HEK293 (cell line): ENCODE measurements at regions not wholly inside any gene's neighbourhood (a gene's known extent, or its start where the extent isn't known, plus 50 kb on each side); places are given as distances from the start of the nearest gene placed in this dataset.

Experiments
- ZFP41 ChIP-seq: fragments of 450-650 bp; formaldehyde crosslinking; IDR thresholded peaks from 2 replicates; pipeline ENCODE4 v1.5.1; 2016; ENCODE audit warnings: missing biosample characterization, missing genetic modification characterization, borderline replicate concordance
- ZNF223 ChIP-seq: fragments of 450-650 bp; formaldehyde crosslinking; IDR thresholded peaks from 2 replicates; pipeline ENCODE4 v1.5.1; 2016; ENCODE audit warnings: missing biosample characterization, missing genetic modification characterization
- ZNF274 ChIP-seq, 2 experiments: fragments of 200-500 bp in 1 of 2; fragments of 450-650 bp in 1 of 2; sonication (Bioruptor generic) in 1 of 2; formaldehyde crosslinking in 1 of 2; IDR thresholded peaks; 2 replicates each; pipeline versions ENCODE4 v1.5.1 to v1.6.1; 2014 to 2016; ENCODE audit warnings: borderline replicate concordance in 1 of 2, inconsistent platforms in 1 of 2, low read length in 1 of 2, missing biosample characterization in 1 of 2, missing genetic modification characterization in 1 of 2
- ZNF514 ChIP-seq: fragments of 450-650 bp; formaldehyde crosslinking; IDR thresholded peaks from 2 replicates; pipeline ENCODE4 v1.5.1; 2016; ENCODE audit warnings: missing biosample characterization, missing genetic modification characterization
- TF ChIP-seq, protein P1 (sequence below): fragments of 450-650 bp; formaldehyde crosslinking; IDR thresholded peaks from 2 replicates; pipeline ENCODE4 v1.5.1; 2016; ENCODE audit warnings: missing biosample characterization, missing genetic modification characterization
- TF ChIP-seq, protein P2 (sequence below): fragments of 450-650 bp; formaldehyde crosslinking; IDR thresholded peaks from 2 replicates; pipeline ENCODE4 v1.5.1; 2016; ENCODE audit warnings: missing biosample characterization, missing genetic modification characterization
- TF ChIP-seq, protein P3 (sequence below): IDR thresholded peaks from 2 replicates; pipeline ENCODE4 v1.6.1; 2011; ENCODE audit warnings: mild to moderate bottlenecking, low read depth, low read length, borderline replicate concordance
- TF ChIP-seq, protein P4 (sequence below): fragments of 450-650 bp; formaldehyde crosslinking; IDR thresholded peaks from 2 replicates; pipeline ENCODE4 v1.5.1; 2016; ENCODE audit warnings: missing biosample characterization, missing genetic modification characterization
- TF ChIP-seq, protein P5 (sequence below): fragments of 450-650 bp; formaldehyde crosslinking; conservative IDR thresholded peaks from 2 replicates; pipeline ENCODE4 v1.5.1; 2016; ENCODE audit warnings: low read depth, missing biosample characterization, missing genetic modification characterization

DNA sequence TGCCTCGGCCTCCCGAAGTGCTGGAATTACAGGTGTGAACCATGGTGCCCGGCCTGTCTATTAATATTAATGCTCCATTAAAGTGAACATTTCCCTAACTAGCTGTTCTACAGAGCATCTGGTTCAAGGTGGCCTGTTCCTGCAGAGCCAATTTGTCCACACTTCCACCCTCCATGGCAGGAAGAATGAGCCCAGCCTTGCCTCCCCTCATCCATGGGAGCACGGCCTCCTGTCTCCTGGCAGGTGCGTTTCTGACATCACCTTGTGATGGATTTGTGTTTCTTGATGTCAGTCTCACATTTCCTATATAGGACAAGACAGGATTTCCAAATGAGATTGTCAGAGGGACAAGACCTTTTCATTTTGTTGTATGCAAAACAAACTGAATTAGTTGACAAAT lies 105.7 kb upstream of the FRMD1 start:
- TF ChIP-seq, protein P1, sequence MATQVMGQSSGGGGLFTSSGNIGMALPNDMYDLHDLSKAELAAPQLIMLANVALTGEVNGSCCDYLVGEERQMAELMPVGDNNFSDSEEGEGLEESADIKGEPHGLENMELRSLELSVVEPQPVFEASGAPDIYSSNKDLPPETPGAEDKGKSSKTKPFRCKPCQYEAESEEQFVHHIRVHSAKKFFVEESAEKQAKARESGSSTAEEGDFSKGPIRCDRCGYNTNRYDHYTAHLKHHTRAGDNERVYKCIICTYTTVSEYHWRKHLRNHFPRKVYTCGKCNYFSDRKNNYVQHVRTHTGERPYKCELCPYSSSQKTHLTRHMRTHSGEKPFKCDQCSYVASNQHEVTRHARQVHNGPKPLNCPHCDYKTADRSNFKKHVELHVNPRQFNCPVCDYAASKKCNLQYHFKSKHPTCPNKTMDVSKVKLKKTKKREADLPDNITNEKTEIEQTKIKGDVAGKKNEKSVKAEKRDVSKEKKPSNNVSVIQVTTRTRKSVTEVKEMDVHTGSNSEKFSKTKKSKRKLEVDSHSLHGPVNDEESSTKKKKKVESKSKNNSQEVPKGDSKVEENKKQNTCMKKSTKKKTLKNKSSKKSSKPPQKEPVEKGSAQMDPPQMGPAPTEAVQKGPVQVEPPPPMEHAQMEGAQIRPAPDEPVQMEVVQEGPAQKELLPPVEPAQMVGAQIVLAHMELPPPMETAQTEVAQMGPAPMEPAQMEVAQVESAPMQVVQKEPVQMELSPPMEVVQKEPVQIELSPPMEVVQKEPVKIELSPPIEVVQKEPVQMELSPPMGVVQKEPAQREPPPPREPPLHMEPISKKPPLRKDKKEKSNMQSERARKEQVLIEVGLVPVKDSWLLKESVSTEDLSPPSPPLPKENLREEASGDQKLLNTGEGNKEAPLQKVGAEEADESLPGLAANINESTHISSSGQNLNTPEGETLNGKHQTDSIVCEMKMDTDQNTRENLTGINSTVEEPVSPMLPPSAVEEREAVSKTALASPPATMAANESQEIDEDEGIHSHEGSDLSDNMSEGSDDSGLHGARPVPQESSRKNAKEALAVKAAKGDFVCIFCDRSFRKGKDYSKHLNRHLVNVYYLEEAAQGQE (tag by site-specific recombination), result no peak
- TF ChIP-seq ZNF274 (IDR thresholded peaks at IDR 0.05; ENCODE audit: low read length) (no peak), ZNF274 (tag by site-specific recombination; IDR thresholded peaks at IDR 0.05; ENCODE audit: borderline replicate concordance) (no peak), ZNF223 (tag by site-specific recombination) (no peak), ZNF514 (tag by site-specific recombination) (no peak), ZFP41 (tag by site-specific recombination) (no peak)
- TF ChIP-seq, protein P2, sequence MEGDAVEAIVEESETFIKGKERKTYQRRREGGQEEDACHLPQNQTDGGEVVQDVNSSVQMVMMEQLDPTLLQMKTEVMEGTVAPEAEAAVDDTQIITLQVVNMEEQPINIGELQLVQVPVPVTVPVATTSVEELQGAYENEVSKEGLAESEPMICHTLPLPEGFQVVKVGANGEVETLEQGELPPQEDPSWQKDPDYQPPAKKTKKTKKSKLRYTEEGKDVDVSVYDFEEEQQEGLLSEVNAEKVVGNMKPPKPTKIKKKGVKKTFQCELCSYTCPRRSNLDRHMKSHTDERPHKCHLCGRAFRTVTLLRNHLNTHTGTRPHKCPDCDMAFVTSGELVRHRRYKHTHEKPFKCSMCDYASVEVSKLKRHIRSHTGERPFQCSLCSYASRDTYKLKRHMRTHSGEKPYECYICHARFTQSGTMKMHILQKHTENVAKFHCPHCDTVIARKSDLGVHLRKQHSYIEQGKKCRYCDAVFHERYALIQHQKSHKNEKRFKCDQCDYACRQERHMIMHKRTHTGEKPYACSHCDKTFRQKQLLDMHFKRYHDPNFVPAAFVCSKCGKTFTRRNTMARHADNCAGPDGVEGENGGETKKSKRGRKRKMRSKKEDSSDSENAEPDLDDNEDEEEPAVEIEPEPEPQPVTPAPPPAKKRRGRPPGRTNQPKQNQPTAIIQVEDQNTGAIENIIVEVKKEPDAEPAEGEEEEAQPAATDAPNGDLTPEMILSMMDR, result no peak
- TF ChIP-seq, protein P3, sequence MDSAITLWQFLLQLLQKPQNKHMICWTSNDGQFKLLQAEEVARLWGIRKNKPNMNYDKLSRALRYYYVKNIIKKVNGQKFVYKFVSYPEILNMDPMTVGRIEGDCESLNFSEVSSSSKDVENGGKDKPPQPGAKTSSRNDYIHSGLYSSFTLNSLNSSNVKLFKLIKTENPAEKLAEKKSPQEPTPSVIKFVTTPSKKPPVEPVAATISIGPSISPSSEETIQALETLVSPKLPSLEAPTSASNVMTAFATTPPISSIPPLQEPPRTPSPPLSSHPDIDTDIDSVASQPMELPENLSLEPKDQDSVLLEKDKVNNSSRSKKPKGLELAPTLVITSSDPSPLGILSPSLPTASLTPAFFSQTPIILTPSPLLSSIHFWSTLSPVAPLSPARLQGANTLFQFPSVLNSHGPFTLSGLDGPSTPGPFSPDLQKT, result no peak
- TF ChIP-seq, protein P4, sequence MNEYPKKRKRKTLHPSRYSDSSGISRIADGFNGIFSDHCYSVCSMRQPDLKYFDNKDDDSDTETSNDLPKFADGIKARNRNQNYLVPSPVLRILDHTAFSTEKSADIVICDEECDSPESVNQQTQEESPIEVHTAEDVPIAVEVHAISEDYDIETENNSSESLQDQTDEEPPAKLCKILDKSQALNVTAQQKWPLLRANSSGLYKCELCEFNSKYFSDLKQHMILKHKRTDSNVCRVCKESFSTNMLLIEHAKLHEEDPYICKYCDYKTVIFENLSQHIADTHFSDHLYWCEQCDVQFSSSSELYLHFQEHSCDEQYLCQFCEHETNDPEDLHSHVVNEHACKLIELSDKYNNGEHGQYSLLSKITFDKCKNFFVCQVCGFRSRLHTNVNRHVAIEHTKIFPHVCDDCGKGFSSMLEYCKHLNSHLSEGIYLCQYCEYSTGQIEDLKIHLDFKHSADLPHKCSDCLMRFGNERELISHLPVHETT, result no peak
- TF ChIP-seq, protein P5, sequence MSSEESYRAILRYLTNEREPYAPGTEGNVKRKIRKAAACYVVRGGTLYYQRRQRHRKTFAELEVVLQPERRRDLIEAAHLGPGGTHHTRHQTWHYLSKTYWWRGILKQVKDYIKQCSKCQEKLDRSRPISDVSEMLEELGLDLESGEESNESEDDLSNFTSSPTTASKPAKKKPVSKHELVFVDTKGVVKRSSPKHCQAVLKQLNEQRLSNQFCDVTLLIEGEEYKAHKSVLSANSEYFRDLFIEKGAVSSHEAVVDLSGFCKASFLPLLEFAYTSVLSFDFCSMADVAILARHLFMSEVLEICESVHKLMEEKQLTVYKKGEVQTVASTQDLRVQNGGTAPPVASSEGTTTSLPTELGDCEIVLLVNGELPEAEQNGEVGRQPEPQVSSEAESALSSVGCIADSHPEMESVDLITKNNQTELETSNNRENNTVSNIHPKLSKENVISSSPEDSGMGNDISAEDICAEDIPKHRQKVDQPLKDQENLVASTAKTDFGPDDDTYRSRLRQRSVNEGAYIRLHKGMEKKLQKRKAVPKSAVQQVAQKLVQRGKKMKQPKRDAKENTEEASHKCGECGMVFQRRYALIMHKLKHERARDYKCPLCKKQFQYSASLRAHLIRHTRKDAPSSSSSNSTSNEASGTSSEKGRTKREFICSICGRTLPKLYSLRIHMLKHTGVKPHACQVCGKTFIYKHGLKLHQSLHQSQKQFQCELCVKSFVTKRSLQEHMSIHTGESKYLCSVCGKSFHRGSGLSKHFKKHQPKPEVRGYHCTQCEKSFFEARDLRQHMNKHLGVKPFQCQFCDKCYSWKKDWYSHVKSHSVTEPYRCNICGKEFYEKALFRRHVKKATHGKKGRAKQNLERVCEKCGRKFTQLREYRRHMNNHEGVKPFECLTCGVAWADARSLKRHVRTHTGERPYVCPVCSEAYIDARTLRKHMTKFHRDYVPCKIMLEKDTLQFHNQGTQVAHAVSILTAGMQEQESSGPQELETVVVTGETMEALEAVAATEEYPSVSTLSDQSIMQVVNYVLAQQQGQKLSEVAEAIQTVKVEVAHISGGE (tag by site-specific recombination), result no peak
